ENCODE measurements at regions not wholly inside any gene's neighbourhood (a gene's known extent, or its start where the extent isn't known, plus 50 kb on each side); places are given as distances from the start of the nearest gene placed in this dataset.

DNA sequence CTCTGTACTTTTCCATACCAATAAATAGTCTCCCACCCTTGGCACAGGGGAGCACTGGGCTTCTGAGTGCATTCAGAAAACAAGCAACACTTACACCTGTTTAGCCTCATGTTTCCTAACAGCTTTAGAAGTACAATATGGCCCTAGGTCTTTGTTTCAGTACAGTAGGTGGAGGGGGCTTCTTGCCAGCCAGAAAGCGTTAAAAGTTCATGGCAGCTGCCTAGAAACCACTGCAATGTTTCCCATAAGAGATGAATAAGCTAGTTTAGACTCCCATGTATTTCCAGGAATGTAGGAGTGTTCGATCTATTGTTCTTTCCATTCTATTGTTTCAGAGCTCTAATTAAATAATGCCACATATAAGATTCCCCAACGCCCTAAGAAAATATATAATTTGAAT lies 444.8 kb downstream of the ARHGEF28 start:
- peak; percentile 2 for DNase-seq

DNA sequence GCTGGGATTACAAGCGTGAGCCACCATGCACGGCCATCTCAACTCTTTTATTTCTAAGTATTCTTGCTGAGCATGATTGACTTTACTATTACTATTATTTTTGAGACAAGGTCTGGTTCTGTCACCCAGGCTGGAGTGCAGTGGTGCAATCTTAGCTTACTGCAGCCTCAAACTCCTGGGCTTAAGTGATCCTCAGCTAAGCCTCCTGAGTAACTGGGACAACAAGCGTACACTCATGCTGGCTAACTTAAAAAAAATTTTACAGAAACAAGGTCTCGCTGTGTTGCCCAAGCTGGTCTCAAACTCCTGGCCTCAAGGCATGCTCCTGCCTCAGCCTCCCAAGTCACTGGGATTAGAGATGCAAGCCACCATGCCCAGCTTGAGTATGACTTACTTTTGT lies 443.7 kb downstream of the ARHGEF28 start:
- no peak for DNase-seq

GRCh38 chr5:74067748-74068541 lies 441.9 kb downstream of the ARHGEF28 start:
- DNase-seq, result no peak

- no peak for DNase-seq
Observed at GRCh38 chr5:74064911-74065310, 438.9 kb downstream of the ARHGEF28 start.

GRCh38 chr5:74064225-74064624 lies 438.2 kb downstream of the ARHGEF28 start:
- DNase-seq, result no peak

- peak; percentile 43 for DNase-seq
Observed at GRCh38 chr5:74063821-74064220, 437.8 kb downstream of the ARHGEF28 start.

DNA sequence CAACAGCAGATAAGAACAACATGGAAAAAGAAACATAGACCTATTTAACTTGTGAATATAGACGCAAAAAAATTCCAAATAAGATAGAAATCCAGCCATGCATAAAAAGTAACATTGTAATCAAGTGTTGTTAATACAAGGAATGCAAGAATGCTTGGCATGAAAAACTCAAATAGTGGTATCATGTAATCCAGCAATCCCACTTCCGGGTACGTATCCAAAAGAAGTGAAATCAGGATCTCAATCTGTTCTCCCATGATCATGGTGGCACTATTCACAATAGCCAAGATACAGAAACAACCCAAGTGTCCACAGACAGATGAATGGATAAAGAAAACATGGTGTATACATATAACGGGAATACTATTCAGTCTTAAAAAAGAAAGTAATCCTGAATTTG lies 437.4 kb downstream of the ARHGEF28 start:
- peak; percentile 19 for DNase-seq

DNA sequence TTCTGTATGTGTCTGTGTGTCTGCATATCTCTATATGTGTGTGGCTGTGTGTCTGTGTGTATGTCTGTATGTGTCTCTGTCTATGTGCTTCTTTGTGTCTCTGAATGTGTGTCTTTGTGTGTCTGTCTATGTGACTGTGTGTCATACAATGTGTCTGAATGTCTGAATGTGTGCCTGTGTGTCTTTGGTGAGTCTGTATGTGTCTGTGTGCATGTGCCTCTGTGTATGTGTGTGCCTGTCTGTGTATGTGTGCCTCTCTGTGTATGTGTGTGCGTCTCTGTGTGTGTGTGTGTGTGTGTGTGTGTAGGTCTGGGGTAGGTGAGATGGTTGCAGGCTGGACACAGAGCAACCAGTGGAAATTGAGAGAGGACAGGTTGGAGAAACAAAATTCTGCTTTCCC lies 435.3 kb downstream of the ARHGEF28 start:
- no peak for DNase-seq

GRCh38 chr5:74059706-74060105 lies 433.7 kb downstream of the ARHGEF28 start:
- DNase-seq, result no peak

DNA sequence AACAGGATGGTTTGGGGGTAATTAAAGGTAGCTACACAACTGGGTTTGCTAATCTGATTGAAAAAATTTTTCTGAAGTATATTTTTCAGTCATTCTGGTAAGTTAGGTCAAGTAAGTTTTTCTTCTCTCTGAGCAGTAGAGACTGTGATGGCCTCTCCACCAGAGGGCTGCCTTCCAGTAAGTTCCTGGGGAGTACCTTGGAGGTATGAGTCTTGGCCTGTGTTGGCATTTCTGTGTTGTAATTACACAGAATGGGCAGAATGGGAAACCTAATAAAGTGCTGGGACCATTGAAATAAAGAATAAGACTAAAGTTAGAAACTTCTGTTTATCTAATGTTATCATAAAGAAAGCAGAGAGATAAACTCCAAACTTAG lies 430.8 kb downstream of the ARHGEF28 start:
- peak; percentile 30 for DNase-seq

GRCh38 chr5:74056107-74056788 lies 430.3 kb downstream of the ARHGEF28 start:
- DNase-seq, result no peak

DNA sequence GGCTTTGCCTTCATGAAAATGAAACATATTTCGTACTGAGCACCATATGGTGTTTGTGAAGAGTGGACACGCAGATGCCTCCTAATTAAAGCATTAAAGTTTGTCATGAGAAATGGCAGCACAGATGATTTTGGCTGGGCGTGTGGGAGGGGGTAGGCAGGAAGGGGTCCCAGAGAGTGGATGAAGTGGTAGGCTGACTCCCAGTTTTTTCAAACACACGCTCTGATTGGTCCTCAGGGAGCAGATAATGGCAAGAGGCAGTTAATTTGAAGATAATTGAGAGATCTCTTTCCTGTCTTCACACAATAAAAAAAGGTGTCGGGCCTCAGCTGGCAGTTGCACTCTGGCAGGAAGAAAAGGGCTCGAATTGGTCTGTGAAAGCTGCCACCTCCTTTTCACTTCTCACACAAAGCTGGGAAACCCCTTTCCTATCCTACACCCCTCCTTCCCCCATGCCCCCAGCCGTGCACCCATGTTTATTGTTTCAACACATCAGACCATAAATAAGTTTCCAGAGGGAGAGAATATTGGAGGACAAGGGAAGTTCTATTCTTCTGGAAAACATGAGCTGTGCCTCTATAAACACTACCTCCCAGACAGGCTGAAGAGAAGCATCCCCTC lies 429.6 kb downstream of the ARHGEF28 start:
- no peak for DNase-seq

GRCh38 chr5:74054641-74055421 lies 428.8 kb downstream of the ARHGEF28 start:
- DNase-seq, result no peak

DNA sequence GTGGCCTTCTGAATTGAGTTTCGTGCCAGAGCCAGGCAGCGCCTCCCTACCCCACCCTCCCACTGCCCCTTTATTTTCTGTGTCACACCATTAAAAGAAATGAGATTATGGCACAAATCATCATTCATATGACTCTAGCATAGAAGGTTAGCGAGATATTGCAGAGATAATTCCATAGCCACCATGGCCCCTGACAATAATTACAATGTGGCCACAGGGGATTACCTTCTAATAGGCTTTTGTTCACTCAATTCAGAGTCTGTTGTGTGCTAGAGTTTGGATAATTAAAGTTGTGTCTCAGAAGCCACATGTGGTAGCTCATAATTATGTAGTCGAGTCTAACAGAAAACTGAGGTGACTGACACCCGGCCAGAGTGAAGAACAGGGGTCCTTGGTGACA lies 428.1 kb downstream of the ARHGEF28 start:
- DNase-seq, result no peak

- DNase-seq, result no peak
Observed at GRCh38 chr5:74052441-74053221, 426.6 kb downstream of the ARHGEF28 start.

DNA sequence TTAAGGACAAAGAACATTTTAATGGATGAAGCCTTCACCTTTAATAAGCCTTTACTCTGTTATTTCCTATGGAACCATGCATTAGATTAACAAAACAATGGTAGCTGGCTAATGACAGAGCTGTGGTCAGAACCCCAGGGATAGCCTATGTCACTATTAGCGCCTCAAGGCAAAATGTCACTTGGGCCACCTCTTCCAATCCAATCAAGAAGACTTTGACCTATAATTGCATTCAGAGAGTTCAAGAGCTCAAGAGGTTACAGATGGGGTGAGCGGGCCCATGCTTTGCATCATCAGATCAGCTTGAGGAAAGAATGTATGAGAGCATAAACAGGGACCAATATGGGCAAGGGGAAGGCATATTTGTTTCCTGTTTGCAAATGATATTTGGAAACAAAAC lies 425.1 kb downstream of the ARHGEF28 start:
- no peak for DNase-seq

DNA sequence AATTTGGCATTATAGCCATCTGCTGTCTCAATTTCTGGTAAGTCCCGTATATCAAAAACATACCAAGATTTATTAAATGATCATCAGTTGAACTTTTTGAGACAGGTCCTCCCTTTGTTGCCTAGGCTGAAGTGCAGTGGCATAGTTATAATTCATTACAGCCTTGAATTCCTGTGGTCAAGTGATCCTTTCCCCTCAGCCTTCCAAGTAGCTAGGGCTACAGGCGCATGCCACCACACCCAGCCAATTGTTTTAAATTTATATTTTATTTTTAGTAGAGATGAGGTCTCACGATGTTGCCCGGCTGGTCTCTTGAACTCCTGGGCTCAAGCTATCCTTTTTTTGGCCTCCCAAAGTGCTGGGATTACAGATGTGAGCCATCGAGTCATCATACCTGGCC lies 418.9 kb downstream of the ARHGEF28 start:
- DNase-seq, result no peak

DNA sequence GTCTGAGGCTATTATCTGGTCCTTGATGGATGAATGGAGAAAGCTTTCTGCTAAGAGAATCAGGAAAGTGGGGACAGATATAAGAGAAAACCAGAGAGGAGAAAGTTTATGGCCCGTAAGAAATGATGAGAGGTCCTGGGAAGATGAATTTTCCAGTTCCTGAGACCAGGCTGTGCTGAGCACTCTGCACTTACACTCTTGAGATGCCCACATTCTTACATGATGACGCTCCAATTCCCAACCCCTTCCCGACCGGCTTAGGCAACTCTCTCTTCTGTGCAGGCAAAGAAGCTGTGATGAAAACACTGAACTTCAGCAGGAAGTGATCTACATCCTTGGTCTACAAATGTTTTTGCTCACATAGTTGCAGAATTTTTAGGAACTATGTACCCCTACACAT lies 417.0 kb downstream of the ARHGEF28 start:
- DNase-seq, result peak; percentile 40

DNA sequence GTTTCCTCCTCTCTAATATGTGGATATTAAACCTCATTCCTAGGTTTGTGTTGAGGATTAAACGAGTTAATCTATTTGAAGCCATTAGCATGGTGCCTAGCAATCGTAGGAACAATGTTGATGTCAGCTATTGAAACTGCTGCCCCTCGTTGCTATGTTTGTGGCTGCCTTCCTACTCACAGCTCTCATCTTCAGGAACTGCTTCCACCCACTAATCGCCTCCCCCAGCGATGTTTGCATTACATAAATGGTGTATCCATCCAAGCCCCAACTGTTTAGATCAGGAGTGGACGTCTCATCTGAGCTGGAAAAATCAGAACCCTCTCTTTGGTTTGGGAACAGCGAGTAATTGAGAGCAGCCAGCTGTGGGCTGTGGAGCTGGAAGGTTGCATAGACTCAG lies 416.6 kb downstream of the ARHGEF28 start:
- no peak for DNase-seq

DNA sequence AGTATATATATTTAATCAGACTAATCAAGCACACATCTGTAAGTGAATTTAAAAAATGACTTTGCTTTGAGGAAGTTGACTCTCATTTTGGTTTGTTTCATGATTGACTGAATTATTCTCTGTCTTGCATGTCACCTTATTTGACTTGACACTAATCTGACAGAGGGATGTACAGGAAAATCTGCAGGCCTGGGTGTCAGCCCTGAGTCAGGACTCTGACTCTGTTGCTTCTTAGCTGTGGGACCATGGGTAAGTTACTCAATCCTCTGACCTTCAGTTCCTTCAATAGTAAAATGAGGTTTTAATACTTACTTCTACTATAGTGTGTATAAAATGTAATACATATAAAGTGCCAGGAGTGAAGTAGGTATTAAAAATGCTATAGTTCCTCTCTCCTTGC lies 415.9 kb downstream of the ARHGEF28 start:
- DNase-seq, result no peak

- DNase-seq, result no peak
Observed at GRCh38 chr5:74040811-74041491, 415.0 kb downstream of the ARHGEF28 start.

GRCh38 chr5:74040065-74040551 lies 414.1 kb downstream of the ARHGEF28 start:
- no peak for DNase-seq
